Central memory CD8-positive, alpha-beta T cell (primary cell): ENCODE measurements at regions not wholly inside any gene's neighbourhood (a gene's known extent, or its start where the extent isn't known, plus 50 kb on each side); places are given as distances from the start of the nearest gene placed in this dataset.
"Not testable (repeated sequence)": the region's sequence is repeated elsewhere in the genome, so short reads cannot be mapped to it uniquely, and the experiment has no call there.

Experiments used
- ATAC-seq: fragments of 150-1000 bp; cut with Tn5 transposase; replicated peaks from 2 replicates; pipeline ENCODE4 v1.10.0; 2022; ENCODE audit warnings: mild to moderate bottlenecking, moderate FRiP score, moderate number of reproducible peaks; ENCODE audit not compliant: poor library complexity, severe bottlenecking; ENCODE audit errors: extremely low read depth
- DNase-seq, 2 donors: peaks; one replicate each; pipeline ENCODE4 v3.0.0; 2021; ENCODE audit warnings: low spot score in 2 of 2
- H3K27ac Mint-ChIP-seq: one replicate; pipeline ENCODE4 v1.8.0; 2022; ENCODE audit warnings: low read depth, mild to moderate bottlenecking, moderate library complexity, mixed read lengths
- H3K27me3 Mint-ChIP-seq: one replicate; pipeline ENCODE4 v1.8.0; 2022; ENCODE audit warnings: mixed read lengths
- H3K36me3 Mint-ChIP-seq: one replicate; pipeline ENCODE4 v1.8.0; 2022; ENCODE audit warnings: mild to moderate bottlenecking, moderate library complexity, mixed read lengths; ENCODE audit not compliant: insufficient read depth
- H3K4me1 Mint-ChIP-seq: one replicate; pipeline ENCODE4 v1.8.0; 2022; ENCODE audit warnings: mixed read lengths
- H3K4me3 Mint-ChIP-seq: one replicate; pipeline ENCODE4 v1.8.0; 2022; ENCODE audit warnings: mild to moderate bottlenecking, moderate library complexity, mixed read lengths
- H3K9me3 Mint-ChIP-seq: one replicate; pipeline ENCODE4 v1.8.0; 2022; ENCODE audit warnings: mixed read lengths

DNA sequence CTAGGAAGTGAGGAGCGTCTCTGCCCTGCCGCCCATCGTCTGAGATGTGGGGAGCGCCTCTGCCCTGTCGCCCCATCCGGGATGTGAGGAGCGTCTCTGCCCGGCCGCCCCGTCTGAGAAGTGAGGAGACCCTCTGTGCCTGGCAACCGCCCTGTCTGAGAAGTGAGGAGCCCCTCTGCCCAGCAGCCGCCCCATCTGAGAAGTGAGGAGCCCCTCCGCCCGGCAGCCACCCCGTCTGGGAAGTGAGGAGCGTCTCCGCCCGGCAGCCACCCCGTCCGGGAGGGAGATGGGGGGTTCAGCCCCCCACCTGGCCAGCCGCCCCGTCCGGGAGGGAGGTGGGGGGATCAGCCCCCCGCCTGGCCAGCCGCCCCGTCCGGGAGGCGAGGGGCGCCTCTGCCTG, 840.5 kb upstream of the CHORDC1 start:
- H3K27ac Mint-ChIP-seq, H3K36me3 Mint-ChIP-seq, ATAC-seq, H3K4me3 Mint-ChIP-seq, DNase-seq, H3K27me3 Mint-ChIP-seq, H3K4me1 Mint-ChIP-seq: not testable (repeated sequence)
- peaks cover 21% of the 10 kb centered on the region for H3K9me3 Mint-ChIP-seq

DNA sequence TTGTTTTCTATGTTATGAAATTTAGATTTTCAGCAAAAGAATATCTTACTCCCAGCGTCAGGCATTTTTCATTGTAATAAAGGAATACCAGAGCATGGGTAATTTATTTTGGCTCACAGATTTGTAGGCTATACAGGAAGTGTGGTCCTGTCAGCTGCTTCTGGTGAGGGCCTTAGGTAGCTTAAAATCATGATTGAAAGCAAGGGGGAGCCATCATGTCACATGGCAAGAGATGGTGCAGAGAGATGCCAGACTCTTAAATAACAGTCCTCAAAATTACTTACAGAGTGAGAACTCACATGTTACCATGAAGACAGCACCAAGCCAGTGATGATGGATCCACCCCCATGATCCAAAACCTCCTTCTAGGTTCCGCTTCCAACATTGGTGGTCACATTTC, 825.0 kb upstream of the CHORDC1 start:
- Mint-ChIP-seq H3K4me1 (no peaks in the 10 kb centered on the region), H3K4me3 (no peak overlapping the region), H3K9me3 (peaks cover 8% of the 10 kb centered on the region), H3K36me3 (no peaks in the 10 kb centered on the region), H3K27me3 (no peaks in the 10 kb centered on the region), H3K27ac (no peak overlapping the region)
- ATAC-seq (no peak), DNase-seq (no peak)

DNA sequence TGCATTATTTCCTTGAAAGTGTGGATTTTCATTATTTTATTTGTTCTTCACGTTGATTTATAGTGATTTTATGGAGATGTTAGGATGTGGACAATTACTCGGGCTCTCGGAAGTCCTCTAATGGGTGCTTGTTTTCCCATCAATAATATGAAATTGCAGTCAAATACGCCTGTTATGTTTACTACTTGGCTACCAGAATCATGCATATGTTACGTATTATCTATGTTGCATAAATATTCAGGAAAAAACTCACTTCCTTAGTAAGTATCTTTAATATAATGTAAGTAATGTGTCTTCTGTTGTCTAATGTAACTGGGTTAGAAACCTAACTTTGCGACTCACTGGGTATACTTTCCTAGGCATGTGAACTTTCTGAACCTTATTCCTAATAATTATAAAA, 823.4 kb upstream of the CHORDC1 start:
- H3K9me3 Mint-ChIP-seq = peaks cover 13% of the 10 kb centered on the region
- DNase-seq (no peak), ATAC-seq (no peak)
- H3K4me3 Mint-ChIP-seq = no peak overlapping the region
- no peaks in the 10 kb centered on the region for H3K4me1 Mint-ChIP-seq
- no peaks in the 10 kb centered on the region for H3K27me3 Mint-ChIP-seq
- no peak overlapping the region for H3K27ac Mint-ChIP-seq
- no peaks in the 10 kb centered on the region for H3K36me3 Mint-ChIP-seq

DNA sequence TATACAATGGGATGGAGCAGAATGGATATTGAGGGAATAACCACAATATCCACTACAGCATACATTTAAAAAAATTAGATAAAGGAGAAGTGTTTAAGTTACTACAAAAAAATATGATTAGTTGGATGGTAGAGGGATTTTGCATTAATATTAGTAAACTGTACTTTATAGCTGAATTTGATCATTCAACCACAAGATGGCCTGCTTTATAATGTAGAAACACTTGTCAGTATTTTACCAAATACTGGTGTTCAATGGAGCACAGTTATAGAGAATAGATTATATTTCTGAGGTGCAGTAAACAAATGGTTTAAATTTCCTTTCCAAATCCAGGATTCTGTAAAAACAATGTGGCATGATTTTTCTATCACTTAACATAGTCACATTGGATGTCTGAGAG, 818.8 kb upstream of the CHORDC1 start:
- Mint-ChIP-seq H3K4me1 (no peaks in the 10 kb centered on the region), H3K27ac (no peak overlapping the region), H3K4me3 (no peak overlapping the region)

DNA sequence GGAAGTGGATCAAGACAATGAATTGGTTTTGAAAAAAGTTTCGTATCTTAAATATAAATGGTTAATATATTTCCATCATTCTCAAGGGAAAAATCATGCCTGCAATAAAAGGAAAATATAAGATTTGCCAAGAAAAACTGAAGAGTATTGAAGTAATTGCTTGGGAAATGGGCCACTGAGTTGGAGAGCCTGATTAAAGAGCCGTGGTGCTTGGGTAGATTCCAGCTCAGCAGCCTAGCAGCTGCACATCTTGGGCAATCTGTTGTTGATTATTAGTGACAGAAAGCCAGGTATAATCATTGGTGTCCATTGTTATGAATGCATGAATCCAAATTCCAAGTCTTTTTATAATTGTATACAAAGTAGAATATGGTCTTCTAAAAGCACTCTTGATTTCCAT, 800.9 kb upstream of the CHORDC1 start:
- Mint-ChIP-seq H3K4me1 (no peaks in the 10 kb centered on the region), H3K27me3 (no peaks in the 10 kb centered on the region), H3K9me3 (peaks cover 13% of the 10 kb centered on the region), H3K27ac (no peak overlapping the region), H3K36me3 (no peaks in the 10 kb centered on the region), H3K4me3 (no peak overlapping the region)
- no peak for ATAC-seq
- DNase-seq = no peak

More for the DNA sequence above, 818.8 kb upstream of the CHORDC1 start:
- DNase-seq (no peak), ATAC-seq (no peak)
- Mint-ChIP-seq H3K36me3 (no peaks in the 10 kb centered on the region), H3K27me3 (no peaks in the 10 kb centered on the region), H3K9me3 (peaks cover 22% of the 10 kb centered on the region)

DNA sequence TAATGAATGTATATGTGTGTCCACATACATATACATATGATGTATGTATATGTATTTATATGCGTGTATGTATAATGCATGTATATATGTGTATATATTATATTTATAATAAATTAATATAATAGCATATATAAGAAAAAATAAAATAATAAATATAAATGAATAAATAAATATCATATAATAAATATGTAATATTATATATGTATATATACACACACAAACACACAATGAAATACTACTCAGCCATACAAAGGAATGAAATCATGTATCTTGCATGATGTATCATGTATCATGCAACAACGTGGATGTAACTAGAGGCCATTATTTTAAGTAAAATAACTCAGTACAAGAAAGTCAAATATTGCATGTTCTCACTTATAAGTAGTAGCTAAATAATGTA, 788.7 kb upstream of the CHORDC1 start:
- no peaks in the 10 kb centered on the region for H3K36me3 Mint-ChIP-seq
- no peaks in the 10 kb centered on the region for H3K4me1 Mint-ChIP-seq
- ATAC-seq (no peak), DNase-seq (no peak)
- H3K27me3 Mint-ChIP-seq = no peaks in the 10 kb centered on the region
- peaks cover 24% of the 10 kb centered on the region for H3K9me3 Mint-ChIP-seq
- H3K27ac Mint-ChIP-seq = no peak overlapping the region
- no peak overlapping the region for H3K4me3 Mint-ChIP-seq

DNA sequence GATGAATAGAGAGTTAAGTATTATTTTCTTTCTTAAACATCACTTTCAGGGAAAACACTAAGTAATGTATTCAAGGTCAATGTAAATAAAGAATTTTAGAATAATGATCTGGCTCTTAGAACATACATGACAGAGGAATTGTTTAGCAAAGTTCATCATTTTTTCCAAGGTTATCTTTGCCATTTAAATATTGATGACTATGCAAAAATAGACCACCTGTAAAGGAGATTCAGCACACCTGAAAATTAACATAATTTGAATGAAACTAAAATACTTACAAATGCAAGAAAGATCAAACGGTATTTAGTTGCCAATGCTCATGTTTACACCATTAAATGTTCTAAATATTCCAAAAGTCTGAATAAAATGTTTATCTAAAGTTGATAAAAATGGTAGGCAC, 782.6 kb upstream of the CHORDC1 start:
- Mint-ChIP-seq H3K9me3 (peaks cover 18% of the 10 kb centered on the region), H3K27ac (no peak overlapping the region), H3K4me3 (no peak overlapping the region), H3K27me3 (no peaks in the 10 kb centered on the region), H3K36me3 (no peaks in the 10 kb centered on the region), H3K4me1 (no peaks in the 10 kb centered on the region)
- ATAC-seq (no peak), DNase-seq (no peak)

DNA sequence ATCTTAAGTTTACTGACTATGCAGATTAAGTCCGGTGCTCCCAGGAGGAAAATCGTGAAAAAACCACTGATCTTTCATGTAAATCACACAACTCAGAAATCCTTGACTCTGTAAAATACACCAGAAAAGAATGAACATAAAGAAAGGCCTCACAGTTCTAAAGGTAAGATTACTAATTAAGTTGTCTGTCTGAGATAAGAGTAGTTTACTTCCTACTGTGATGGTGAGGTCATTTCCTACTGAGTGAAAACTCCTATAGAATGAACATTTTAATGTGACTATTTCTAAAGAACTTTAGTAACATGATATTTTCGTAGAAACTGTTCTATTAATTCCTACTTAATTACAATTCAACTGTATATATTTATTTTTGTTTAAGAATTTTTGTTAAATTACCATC, 774.4 kb upstream of the CHORDC1 start:
- no peaks in the 10 kb centered on the region for H3K4me1 Mint-ChIP-seq
- DNase-seq (no peak), ATAC-seq (no peak)
- no peak overlapping the region for H3K27ac Mint-ChIP-seq
- no peak overlapping the region for H3K4me3 Mint-ChIP-seq
- H3K27me3 Mint-ChIP-seq = no peaks in the 10 kb centered on the region
- peaks cover 4% of the 10 kb centered on the region for H3K9me3 Mint-ChIP-seq
- H3K36me3 Mint-ChIP-seq = no peaks in the 10 kb centered on the region

DNA sequence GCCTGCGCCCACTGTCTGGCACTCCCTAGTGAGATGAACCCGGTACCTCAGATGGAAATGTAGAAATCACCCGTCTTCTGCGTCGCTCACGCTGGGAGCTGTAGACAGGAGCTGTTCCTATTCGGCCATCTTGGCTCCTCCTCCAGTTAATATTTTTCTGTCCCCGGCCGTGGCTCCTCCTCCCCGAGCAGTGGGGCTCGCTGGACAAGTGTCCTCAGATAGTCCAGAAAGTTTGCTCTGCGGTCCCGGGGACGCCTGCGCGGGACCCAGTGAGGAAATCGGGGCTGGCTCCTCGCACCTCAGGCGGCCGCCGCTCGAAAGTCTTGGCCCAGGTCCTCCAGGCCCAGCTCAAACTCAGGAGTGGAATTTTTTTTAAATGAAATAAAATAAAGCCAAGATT, 749.3 kb upstream of the CHORDC1 start:
- not testable (repeated sequence) for ATAC-seq, DNase-seq, H3K36me3 Mint-ChIP-seq, H3K27ac Mint-ChIP-seq, H3K4me1 Mint-ChIP-seq, H3K27me3 Mint-ChIP-seq, H3K4me3 Mint-ChIP-seq
- H3K9me3 Mint-ChIP-seq = peaks cover 18% of the 10 kb centered on the region

DNA sequence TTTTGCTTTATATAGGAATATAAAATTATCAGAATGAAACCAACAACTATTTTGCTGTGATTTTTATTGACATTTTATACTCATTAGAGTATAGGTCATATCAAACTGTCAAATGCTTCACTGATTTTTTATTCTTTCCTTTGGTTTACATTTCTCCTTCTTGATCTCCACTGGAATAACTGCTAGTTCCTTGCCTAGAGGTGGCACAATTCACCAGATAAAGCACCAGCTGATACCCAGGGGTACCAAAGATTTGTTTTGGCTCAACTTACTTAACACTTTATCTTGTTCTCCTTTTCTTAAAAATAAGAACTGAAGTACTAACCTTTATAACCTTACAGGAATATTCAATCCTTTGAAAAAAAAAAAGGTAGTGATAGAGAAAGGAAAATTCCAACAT, 725.1 kb upstream of the CHORDC1 start:
- Mint-ChIP-seq H3K27me3 (no peaks in the 10 kb centered on the region), H3K4me1 (no peaks in the 10 kb centered on the region), H3K27ac (no peak overlapping the region), H3K9me3 (peaks cover 14% of the 10 kb centered on the region), H3K36me3 (no peaks in the 10 kb centered on the region), H3K4me3 (no peak overlapping the region)
- no peak for ATAC-seq
- no peak for DNase-seq

DNA sequence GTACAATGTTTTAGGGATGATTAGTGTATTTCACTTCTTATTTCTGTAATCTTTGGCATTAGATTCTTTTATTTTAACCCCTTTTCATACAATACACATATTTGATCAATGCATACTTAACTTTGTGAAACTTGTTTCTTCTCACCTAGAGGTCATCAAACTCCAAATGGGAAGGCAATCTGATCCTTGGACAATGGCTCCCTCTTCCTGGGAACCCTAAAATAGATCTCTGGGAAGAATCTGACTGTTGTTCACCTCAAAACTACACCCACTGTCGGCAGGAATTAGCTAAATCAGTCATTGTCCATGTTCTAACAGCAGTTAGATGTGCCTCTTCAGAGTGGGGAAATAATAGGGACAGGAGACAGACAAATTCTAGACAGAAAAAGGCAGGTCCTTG, 707.4 kb upstream of the CHORDC1 start:
- no peaks in the 10 kb centered on the region for H3K4me1 Mint-ChIP-seq
- H3K27me3 Mint-ChIP-seq = no peaks in the 10 kb centered on the region
- H3K36me3 Mint-ChIP-seq = no peaks in the 10 kb centered on the region
- no peak overlapping the region for H3K27ac Mint-ChIP-seq
- ATAC-seq (no peak), DNase-seq (no peak)
- H3K4me3 Mint-ChIP-seq = no peak overlapping the region
- H3K9me3 Mint-ChIP-seq = peaks cover 43% of the 10 kb centered on the region

DNA sequence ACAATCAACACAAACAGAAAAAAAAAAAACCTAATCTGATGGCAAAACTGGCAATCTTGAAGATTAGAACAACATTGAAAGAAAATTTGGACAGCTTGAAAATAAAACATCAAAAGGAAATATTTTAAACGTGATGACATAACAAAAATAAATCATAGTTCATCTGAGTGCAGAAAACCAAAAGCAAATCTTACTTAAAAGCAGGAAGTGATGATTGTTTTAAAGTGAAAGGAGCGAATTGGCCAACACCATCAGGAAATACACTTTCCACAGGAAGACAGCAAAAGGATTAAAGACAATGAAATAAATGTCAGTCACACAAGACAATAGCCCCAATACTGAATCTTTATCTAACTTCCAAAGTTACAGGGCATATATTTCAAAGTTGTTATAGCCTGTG, 696.5 kb upstream of the CHORDC1 start:
- H3K4me3 Mint-ChIP-seq = no peak overlapping the region
- no peaks in the 10 kb centered on the region for H3K4me1 Mint-ChIP-seq
- H3K9me3 Mint-ChIP-seq = peaks cover 10% of the 10 kb centered on the region
- H3K36me3 Mint-ChIP-seq = no peaks in the 10 kb centered on the region
- no peak overlapping the region for H3K27ac Mint-ChIP-seq
- ATAC-seq (no peak), DNase-seq (no peak)
- H3K27me3 Mint-ChIP-seq = no peaks in the 10 kb centered on the region

DNA sequence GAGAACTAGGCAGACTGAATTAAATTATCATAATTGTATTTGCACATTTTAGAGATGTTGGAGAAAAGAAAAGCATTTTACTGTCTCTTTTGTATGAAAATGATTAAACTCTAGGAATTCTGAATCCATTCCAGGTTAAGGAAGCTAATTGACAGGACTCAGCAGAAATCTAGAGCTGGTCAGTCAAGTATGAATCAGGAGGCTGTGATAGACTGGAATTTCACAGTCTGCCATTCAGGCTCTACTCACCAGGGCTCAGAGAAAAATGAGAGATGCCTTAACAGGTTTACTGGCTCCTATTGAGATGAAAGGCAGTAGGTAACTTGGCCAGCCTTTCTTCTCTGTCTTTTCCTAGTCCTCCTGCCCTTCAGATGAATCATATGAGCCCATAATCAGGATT, 693.9 kb upstream of the CHORDC1 start:
- Mint-ChIP-seq H3K36me3 (no peaks in the 10 kb centered on the region), H3K4me1 (no peaks in the 10 kb centered on the region), H3K9me3 (peaks cover 5% of the 10 kb centered on the region), H3K27me3 (no peaks in the 10 kb centered on the region), H3K27ac (no peak overlapping the region), H3K4me3 (no peak overlapping the region)
- ATAC-seq (no peak), DNase-seq (no peak)

DNA sequence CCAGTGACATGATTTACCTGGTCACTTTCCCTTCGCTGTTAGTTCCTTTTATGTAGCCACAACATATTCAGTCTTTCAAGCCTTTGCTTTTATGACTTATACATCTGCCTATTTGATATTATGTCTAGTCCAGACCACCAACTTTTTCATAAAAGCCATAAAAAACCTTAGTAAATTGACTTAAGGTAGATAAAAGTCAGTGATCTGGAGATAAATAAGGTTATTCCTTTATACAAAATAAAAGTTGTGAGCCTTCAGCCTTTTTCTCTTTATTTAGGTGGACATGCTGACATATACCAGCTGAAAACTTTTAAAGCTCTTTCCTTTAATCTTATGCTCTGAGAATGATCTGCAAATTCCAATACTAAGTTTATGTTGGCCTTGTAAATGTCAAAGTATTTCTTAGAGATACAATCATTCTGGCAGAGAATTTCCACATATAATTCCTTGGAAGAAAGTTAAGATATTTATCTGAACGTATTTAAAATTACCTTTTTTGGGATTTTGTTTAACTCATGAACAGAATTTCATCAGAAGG, 690.4 kb upstream of the CHORDC1 start:
- H3K27me3 Mint-ChIP-seq = no peaks in the 10 kb centered on the region
- H3K9me3 Mint-ChIP-seq = peaks cover 11% of the 10 kb centered on the region
- H3K4me1 Mint-ChIP-seq = no peaks in the 10 kb centered on the region
- no peaks in the 10 kb centered on the region for H3K36me3 Mint-ChIP-seq
- no peak overlapping the region for H3K4me3 Mint-ChIP-seq
- ATAC-seq (no peak), DNase-seq (no peak)
- no peak overlapping the region for H3K27ac Mint-ChIP-seq
